H1 (cell line): ENCODE measurements at regions not wholly inside any gene's neighbourhood (a gene's known extent, or its start where the extent isn't known, plus 50 kb on each side); places are given as distances from the start of the nearest gene placed in this dataset.

Experiments used
- CTCF ChIA-PET: fragments of 300-600 bp; sonication (Branson Sonifier 250); formaldehyde crosslinking; loops from one replicate; lab custom pipeline; 2021; ENCODE audit not compliant: partially characterized antibody; lab: Charles Lee
- POLR2A ChIA-PET: fragments of 300-600 bp; sonication (Branson Sonifier 250); formaldehyde crosslinking; loops from one replicate; lab custom pipeline; 2021; ENCODE audit warnings: inconsistent platforms; ENCODE audit not compliant: partially characterized antibody; lab: Charles Lee
- DNase-seq, 2 experiments: peaks; one replicate each; pipeline versions ENCODE4 v3.0.0 to v3.0.0-alpha.2; 2010 to 2022; ENCODE audit warnings: low spot score in 2 of 2, low read depth in 1 of 2, mixed read lengths in 1 of 2
- FAIRE-seq: peaks from 2 replicates; lab custom pipeline; 2011; peaks lifted over from hg19 to GRCh38; lab: Jason Lieb, UNC
- H2AFZ ChIP-seq: 2 replicates; pipeline ENCODE4 v1.8.1; 2012; ENCODE audit warnings: low read length, inconsistent platforms
- H2AK5ac ChIP-seq: 2 replicates; pipeline ENCODE4 v1.6.1; 2013; ENCODE audit warnings: low read depth, low read length
- H2BK120ac ChIP-seq: replicated peaks from 2 replicates; pipeline ENCODE3; 2013; ENCODE audit warnings: low read depth, low read length, inconsistent platforms
- H2BK12ac ChIP-seq: 2 replicates; pipeline ENCODE4 v1.6.1; 2013; ENCODE audit warnings: low read depth, low read length
- H2BK15ac ChIP-seq: 2 replicates; pipeline ENCODE4 v1.6.1; 2013; ENCODE audit warnings: low read length
- H2BK20ac ChIP-seq: 2 replicates; pipeline ENCODE4 v1.6.1; 2013; ENCODE audit warnings: low read length
- H2BK5ac ChIP-seq: 2 replicates; pipeline ENCODE4 v1.6.1; 2013; ENCODE audit warnings: low read depth, low read length
- H3K14ac ChIP-seq: 2 replicates; pipeline ENCODE4 v1.6.1; 2013; ENCODE audit warnings: inconsistent platforms; ENCODE audit not compliant: insufficient read length
- H3K18ac ChIP-seq: 2 replicates; pipeline ENCODE4 v1.6.1; 2013; ENCODE audit warnings: low read length; ENCODE audit errors: extremely low read depth
- H3K23ac ChIP-seq: 2 replicates; pipeline ENCODE4 v1.6.1; 2013; ENCODE audit warnings: inconsistent platforms; ENCODE audit not compliant: insufficient read length
- H3K23me2 ChIP-seq: 2 replicates; pipeline ENCODE4 v1.6.1; 2013; ENCODE audit warnings: low read depth, low read length
- H3K27ac ChIP-seq: 2 replicates; pipeline ENCODE4 v1.6.1; 2011; ENCODE audit warnings: low read depth, low read length, inconsistent platforms
- H3K27me3 ChIP-seq, 4 experiments: replicated peaks in 1 of 4; 1 replicate in 1 of 4; 2 replicates in 3 of 4; pipeline versions ENCODE4 v1.6.1 to v1.8.1; 2011 to 2013; ENCODE audit warnings: low read length in 3 of 4, mild to moderate bottlenecking in 3 of 4, inconsistent platforms in 2 of 4, mixed read lengths in 2 of 4, moderate library complexity in 1 of 4; ENCODE audit not compliant: control insufficient read depth in 3 of 4, insufficient read depth in 3 of 4; ENCODE audit errors: extremely low read depth in 1 of 4
- H3K36me3 ChIP-seq, 4 experiments: 2 replicates each; pipeline versions ENCODE4 v1.6.1 to v1.8.1; 2011 to 2013; ENCODE audit warnings: mild to moderate bottlenecking in 4 of 4, low read length in 3 of 4, moderate library complexity in 2 of 4, control low read depth in 1 of 4, inconsistent platforms in 1 of 4; ENCODE audit not compliant: insufficient read depth in 4 of 4, control insufficient read depth in 2 of 4
- H3K4ac ChIP-seq: replicated peaks from 2 replicates; pipeline ENCODE3; 2013; ENCODE audit warnings: low read length, low read depth, mixed read lengths, inconsistent platforms; ENCODE audit not compliant: insufficient read length
- H3K4me1 ChIP-seq, 4 experiments: replicated peaks in 1 of 4; 1 replicate in 1 of 4; 2 replicates in 3 of 4; pipeline versions ENCODE4 v1.6.1 to v1.8.1; 2011 to 2013; ENCODE audit warnings: low read length in 3 of 4, inconsistent platforms in 2 of 4, mixed read lengths in 1 of 4; ENCODE audit not compliant: insufficient read depth in 4 of 4, control insufficient read depth in 3 of 4
- H3K4me2 ChIP-seq, 2 experiments: 2 replicates each; pipeline versions ENCODE4 v1.6.1 to v1.8.1; 2011 to 2013; ENCODE audit warnings: low read depth in 2 of 2, low read length in 2 of 2, control low read depth in 1 of 2, inconsistent platforms in 1 of 2, mild to moderate bottlenecking in 1 of 2; ENCODE audit not compliant: insufficient read depth in 1 of 2
- H3K4me3 ChIP-seq, 4 experiments: fragments of 200-600, 300-600 bp in 1 of 4; sonication (generic), shearing (Covaris generic), sonication (Bioruptor Twin) in 1 of 4; 2 replicates each; pipeline versions ENCODE4 v1.5.1 to v1.8.1; 2011 to 2016; ENCODE audit warnings: low read length in 4 of 4, low read depth in 3 of 4, control low read depth in 2 of 4, inconsistent platforms in 2 of 4, mild to moderate bottlenecking in 2 of 4, mixed read lengths in 1 of 4, moderate library complexity in 1 of 4; ENCODE audit not compliant: insufficient read depth in 2 of 4; ENCODE audit errors: extremely low read depth in 1 of 4
- H3K56ac ChIP-seq: replicated peaks from 2 replicates; pipeline ENCODE3; 2013; ENCODE audit warnings: low read depth, mild to moderate bottlenecking, mixed read lengths, low read length, inconsistent platforms; ENCODE audit not compliant: insufficient read length
- H3K79me1 ChIP-seq: 2 replicates; pipeline ENCODE4 v1.6.1; 2013; ENCODE audit warnings: low read depth, low read length, control low read depth
- H3K79me2 ChIP-seq, 2 experiments: 2 replicates each; pipeline versions ENCODE4 v1.6.1 to v1.8.1; 2012 to 2013; ENCODE audit warnings: low read length in 2 of 2, mild to moderate bottlenecking in 2 of 2, inconsistent platforms in 1 of 2; ENCODE audit not compliant: insufficient read depth in 2 of 2, control insufficient read depth in 1 of 2
- H3K9ac ChIP-seq, 4 experiments: replicated peaks in 1 of 4; 1 replicate in 1 of 4; 2 replicates in 3 of 4; pipeline versions ENCODE4 v1.6.1 to v1.8.1; 2011 to 2013; ENCODE audit warnings: low read depth in 3 of 4, low read length in 3 of 4, control low read depth in 2 of 4, mild to moderate bottlenecking in 2 of 4, moderate library complexity in 2 of 4, inconsistent platforms in 1 of 4; ENCODE audit errors: extremely low read depth in 1 of 4
- H3K9me3 ChIP-seq, 2 experiments: 2 replicates each; pipeline versions ENCODE4 v1.6.1 to v1.8.1; 2012 to 2013; ENCODE audit warnings: mild to moderate bottlenecking in 2 of 2, moderate library complexity in 2 of 2, control low read depth in 1 of 2, inconsistent platforms in 1 of 2, low read depth in 1 of 2, low read length in 1 of 2, mixed read lengths in 1 of 2; ENCODE audit not compliant: insufficient read depth in 2 of 2
- H4K20me1 ChIP-seq, 2 experiments: replicated peaks in 1 of 2; 2 replicates each; pipeline versions ENCODE3 to v1.8.1; 2011 to 2013; ENCODE audit warnings: inconsistent platforms in 2 of 2, low read length in 2 of 2, mild to moderate bottlenecking in 1 of 2; ENCODE audit not compliant: insufficient read depth in 2 of 2, control insufficient read depth in 1 of 2
- H4K5ac ChIP-seq: 2 replicates; pipeline ENCODE4 v1.6.1; 2013; ENCODE audit warnings: low read length, low read depth, mixed read lengths, inconsistent platforms; ENCODE audit not compliant: insufficient read length
- H4K8ac ChIP-seq: 2 replicates; pipeline ENCODE4 v1.8.0; 2013; ENCODE audit warnings: mild to moderate bottlenecking, moderate library complexity, low read length, inconsistent platforms; ENCODE audit not compliant: insufficient read depth; ENCODE audit errors: extremely low read depth
- H4K91ac ChIP-seq: replicated peaks from 2 replicates; pipeline ENCODE3; 2013; ENCODE audit warnings: low read length, mixed read lengths, inconsistent platforms; ENCODE audit not compliant: insufficient read length
- JUND ChIP-seq: IDR thresholded peaks from 2 replicates; pipeline ENCODE4 v1.6.1; 2011; ENCODE audit warnings: mild to moderate bottlenecking, improper control_type of control experiment, low read length
- TBP ChIP-seq: IDR thresholded peaks from 2 replicates; pipeline ENCODE4 v1.6.1; 2011; ENCODE audit warnings: low read depth, low read length, improper control_type of control experiment
- WGBS, 2 experiments: shearing (Covaris generic) in 1 of 2; methylation state at CpG; one replicate each; pipeline versions ENCODE4 v1.1.6 to v1.1.7; 2013 to 2015; ENCODE audit warnings: low lambda C conversion rate in 2 of 2, mixed read lengths in 2 of 2, inconsistent platforms in 1 of 2, low coverage in 1 of 2, missing lambda C conversion rate in 1 of 2; ENCODE audit not compliant: insufficient replicate concordance in 2 of 2, insufficient coverage in 1 of 2, insufficient read length in 1 of 2; ENCODE audit errors: extremely low coverage in 1 of 2, missing lambda C conversion rate in 1 of 2; 5-methylcytosine and 5-hydroxymethylcytosine counted together
- TF ChIP-seq, protein P1 (sequence below): IDR thresholded peaks from 2 replicates; pipeline ENCODE4 v1.6.1; 2011; ENCODE audit warnings: low read length, improper control_type of control experiment

- ChIA-PET CTCF (interaction anchor here (1.5 to 1.9 kb wide), 2 partner anchors 9 to 39 kb away, joined by 3 to 5 read pairs; no protein-coding TSS in a partner anchor), POLR2A (no interaction called here)
- no peak overlapping the region for H2AK5ac ChIP-seq
- FAIRE-seq (no peak), DNase-seq (no peak)
- H4K8ac ChIP-seq: no peak overlapping the region
- no peak overlapping the region for H3K4me2 ChIP-seq
- no peaks in the 10 kb centered on the region for H3K36me3 ChIP-seq
- H2AFZ ChIP-seq: no peak overlapping the region
- no peaks in the 10 kb centered on the region for H3K79me2 ChIP-seq
- no peak overlapping the region for H2BK12ac ChIP-seq
- no peak overlapping the region for H4K91ac ChIP-seq
- H3K4me1 ChIP-seq: peaks cover 0 to 2% (median 0%) of the 10 kb centered on the region in 4 experiments; a peak in 1 of 7 replicates
- no peak overlapping the region for H2BK15ac ChIP-seq
- no peak overlapping the region for H3K4ac ChIP-seq
- H3K27ac ChIP-seq: no peak overlapping the region
- no peaks in the 10 kb centered on the region for H3K23me2 ChIP-seq
- 89% methylated on average over 2 of the region's 2 CpGs; no CpG with 5 or more reads in 1 of the 2 experiments for WGBS, 2 experiments
- H3K56ac ChIP-seq: no peak overlapping the region
- H3K9ac ChIP-seq: no peak overlapping the region
- H3K9me3 ChIP-seq: no peaks in the 10 kb centered on the region
- H3K23ac ChIP-seq: no peak overlapping the region
- H2BK5ac ChIP-seq: no peak overlapping the region
- no peak overlapping the region for H3K4me3 ChIP-seq
- no peaks in the 10 kb centered on the region for H3K27me3 ChIP-seq
- no peak overlapping the region for H3K14ac ChIP-seq
- no peak overlapping the region for H2BK120ac ChIP-seq
- no peaks in the 10 kb centered on the region for H4K20me1 ChIP-seq
- no peak overlapping the region for H3K18ac ChIP-seq
- no peak overlapping the region for H4K5ac ChIP-seq
- H3K79me1 ChIP-seq: no peaks in the 10 kb centered on the region
- H2BK20ac ChIP-seq: no peak overlapping the region
- TF ChIP-seq, protein P1, sequence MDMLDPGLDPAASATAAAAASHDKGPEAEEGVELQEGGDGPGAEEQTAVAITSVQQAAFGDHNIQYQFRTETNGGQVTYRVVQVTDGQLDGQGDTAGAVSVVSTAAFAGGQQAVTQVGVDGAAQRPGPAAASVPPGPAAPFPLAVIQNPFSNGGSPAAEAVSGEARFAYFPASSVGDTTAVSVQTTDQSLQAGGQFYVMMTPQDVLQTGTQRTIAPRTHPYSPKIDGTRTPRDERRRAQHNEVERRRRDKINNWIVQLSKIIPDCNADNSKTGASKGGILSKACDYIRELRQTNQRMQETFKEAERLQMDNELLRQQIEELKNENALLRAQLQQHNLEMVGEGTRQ: no peak
- no peak for TF ChIP-seq TBP
- TF ChIP-seq JUND: no peak
These were observed 137.6 kb downstream of the DRD1 start for GRCh38 chr5:175306381-175306780.
